ENCODE measurements at regions not wholly inside any gene's neighbourhood (a gene's known extent, or its start where the extent isn't known, plus 50 kb on each side); places are given as distances from the start of the nearest gene placed in this dataset.
A peak's percentile ranks its signal among the peaks of the same experiment; 100 is the strongest.
"Not testable (repeated sequence)": the region's sequence is repeated elsewhere in the genome, so short reads cannot be mapped to it uniquely, and the experiment has no call there.

DNA sequence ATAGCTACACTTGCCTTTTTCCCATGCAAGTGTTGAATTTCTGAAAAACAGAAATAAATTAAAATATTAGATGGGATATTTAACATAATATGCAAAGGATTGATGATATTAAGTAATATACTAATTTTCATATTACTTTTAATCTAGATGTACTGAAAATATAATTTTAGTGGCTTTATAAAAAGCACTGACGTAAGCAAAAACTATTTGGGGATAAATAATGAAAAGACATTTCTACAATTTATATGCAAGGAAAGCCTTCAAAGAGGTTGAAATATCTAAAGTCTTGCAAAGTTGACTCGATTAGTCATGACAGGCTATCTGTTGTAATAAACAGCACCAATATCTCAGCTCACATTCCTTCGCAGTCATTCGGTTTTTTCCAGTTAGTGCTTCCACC lies 94.9 kb upstream of the ABCB5 start:
- no peak for DNase-seq (ENCODE audit: low spot score)

GRCh38 chr7:20521243-20521642 lies 94.2 kb upstream of the ABCB5 start:
- no peak for DNase-seq (ENCODE audit: low spot score)

GRCh38 chr7:20529260-20529659 lies 86.2 kb upstream of the ABCB5 start:
- no peak for DNase-seq (ENCODE audit: low spot score)

DNA sequence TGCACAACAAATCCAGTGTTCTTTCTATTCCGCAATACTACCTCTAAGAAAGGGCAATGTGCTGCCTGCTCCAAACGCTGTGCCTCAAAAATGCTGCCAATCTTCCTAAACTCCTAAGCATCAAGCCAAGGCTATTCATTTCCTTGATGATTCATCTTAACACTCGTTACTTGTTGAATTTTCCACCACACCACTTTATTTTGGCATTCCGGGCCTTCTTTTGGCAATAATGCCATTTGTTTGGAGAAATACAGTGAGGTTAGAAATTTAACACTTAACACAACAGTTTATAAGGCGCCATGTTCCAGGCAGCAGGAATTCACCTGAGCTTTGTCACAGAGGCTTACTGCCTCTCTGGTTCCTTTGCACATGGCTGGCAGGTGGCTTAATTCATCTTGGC lies 82.6 kb upstream of the ABCB5 start:
- DNase-seq (ENCODE audit: low spot score) = no peak

DNA sequence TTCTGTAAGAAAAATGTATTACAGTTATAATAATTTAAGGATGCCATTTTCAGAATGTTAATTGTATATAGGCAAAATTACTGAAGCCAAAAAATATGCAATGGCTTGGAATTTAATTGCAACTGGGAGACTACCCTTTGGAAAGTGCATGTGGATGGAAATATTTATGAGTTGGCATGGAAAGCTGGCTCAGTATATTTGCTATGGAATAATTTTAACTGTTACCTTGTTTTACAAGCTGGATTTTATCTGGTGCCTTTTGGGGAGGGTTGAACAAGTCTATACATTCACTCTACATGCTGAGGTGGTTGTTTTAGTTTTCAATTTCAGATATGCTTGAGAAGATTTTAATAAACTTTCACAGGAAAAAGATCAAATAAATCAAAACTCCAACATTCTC lies 80.9 kb upstream of the ABCB5 start:
- no peak for DNase-seq (ENCODE audit: low spot score)

DNA sequence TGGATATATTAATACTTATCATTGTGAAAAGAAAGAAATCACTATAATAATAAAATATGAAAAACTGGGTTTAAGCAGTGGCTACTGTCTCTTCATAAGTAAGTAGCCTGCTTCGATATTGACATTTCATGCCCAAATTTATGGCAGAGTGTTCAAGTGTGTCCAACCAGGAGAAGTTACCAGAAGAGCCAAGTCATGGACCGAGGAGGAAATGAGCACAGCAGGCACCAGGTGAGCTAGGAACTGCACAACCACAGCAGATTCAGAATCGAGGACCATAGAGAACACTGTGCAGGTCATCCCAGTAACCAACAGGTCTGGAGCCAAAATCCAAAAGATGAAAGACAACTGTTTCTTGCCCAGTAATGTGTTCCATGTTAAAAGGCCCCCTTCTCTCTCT lies 79.9 kb upstream of the ABCB5 start:
- no peak for DNase-seq (ENCODE audit: low spot score)

DNA sequence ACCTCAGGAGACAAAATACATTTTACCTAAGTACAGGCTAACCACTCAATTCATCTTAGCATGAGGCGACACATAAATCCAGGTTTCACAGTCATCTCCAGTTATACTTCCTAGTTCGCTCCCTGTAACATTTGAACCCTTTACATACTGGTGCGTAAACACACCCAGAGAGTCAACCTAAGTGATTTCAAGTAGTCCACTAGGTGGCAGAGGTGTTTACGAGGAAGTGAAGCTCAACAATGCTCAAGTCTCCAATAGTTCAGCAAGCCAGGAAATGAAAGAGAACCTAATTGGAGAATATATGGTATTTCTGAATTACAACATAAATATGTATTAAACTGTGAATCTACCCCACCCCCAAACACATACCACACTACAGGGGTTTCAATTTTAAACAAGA lies 76.3 kb upstream of the ABCB5 start:
- no peak for DNase-seq (ENCODE audit: low spot score)

DNA sequence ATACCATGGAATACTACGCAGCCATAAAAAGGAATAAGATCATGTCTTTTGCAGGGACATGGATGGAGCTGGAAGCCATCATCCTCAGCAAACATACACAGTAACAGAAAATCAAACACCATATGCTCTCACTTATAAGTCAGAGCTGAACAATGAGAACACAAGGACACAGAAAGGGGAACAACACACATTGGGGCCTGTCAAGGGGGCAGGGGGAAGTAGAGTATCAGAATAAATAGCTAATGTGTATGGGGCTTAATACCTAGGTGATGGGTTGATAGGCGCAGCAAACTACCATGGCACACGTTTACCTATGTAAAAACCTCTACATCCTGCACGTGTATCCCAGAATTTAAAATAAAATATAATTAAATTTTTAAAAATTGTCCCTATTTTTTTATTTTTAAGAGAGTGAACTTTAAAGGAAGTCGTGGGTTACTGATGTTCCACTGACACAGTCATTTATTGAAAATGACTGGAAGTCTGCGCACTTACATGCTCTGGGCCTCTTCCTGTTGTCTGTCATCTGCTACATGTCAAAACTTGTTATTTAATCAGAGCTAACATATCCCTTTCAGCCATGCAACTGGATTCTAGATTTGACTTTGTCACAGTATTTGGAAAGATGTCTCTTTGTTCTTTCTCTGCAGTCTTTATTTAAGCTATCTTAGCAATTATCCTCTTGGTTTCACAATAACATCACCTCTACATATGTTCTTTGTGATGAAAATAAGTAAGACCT lies 73.7 kb upstream of the ABCB5 start:
- peak; percentile 4 for DNase-seq (ENCODE audit: low spot score)

GRCh38 chr7:20542594-20542993 lies 72.9 kb upstream of the ABCB5 start:
- no peak for DNase-seq (ENCODE audit: low spot score)

DNA sequence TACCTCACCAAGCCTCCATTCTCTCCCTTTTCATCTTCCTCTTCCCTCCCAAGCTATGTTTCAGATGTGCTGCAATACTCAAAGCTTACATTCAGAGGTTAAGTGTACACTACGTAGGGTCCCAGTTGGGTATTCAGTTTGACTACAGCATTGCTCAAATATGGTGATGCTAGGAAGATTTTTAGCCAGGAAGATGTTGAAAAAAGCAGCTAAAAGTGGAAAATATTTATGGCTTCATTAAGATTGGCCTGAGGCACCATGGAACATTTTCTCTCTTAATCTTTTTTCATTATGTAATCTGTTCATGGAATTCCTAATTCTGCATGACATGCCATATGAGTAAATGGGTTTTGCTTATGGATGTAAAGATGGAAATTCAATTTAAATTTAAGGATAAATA lies 72.0 kb upstream of the ABCB5 start:
- no peak for DNase-seq (ENCODE audit: low spot score)

GRCh38 chr7:20545016-20545415 lies 70.5 kb upstream of the ABCB5 start:
- DNase-seq (ENCODE audit: low spot score) = no peak

DNA sequence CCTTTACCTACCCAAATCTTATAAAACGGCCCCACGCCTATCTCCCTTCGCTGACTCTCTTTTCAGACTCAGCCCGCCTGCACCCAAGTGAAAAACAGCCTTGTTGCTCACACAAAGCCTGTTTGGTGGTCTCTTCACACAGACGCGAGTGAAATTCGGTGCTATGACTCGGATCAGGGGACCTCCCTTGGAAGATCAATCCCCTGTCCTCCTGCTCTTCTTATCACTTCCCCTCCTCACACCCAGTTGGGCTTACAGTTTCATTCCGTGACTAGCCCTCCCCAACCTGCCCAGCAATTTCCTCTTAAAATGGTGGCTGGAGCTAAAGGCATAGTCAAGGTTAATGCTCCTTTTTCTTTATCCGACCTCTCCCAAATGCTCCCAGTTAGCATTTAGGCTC lies 68.5 kb upstream of the ABCB5 start:
- DNase-seq (ENCODE audit: low spot score) = not testable (repeated sequence)

- DNase-seq (ENCODE audit: low spot score) = no peak
These were observed 61.4 kb upstream of the ABCB5 start for GRCh38 chr7:20554072-20554471.

DNA sequence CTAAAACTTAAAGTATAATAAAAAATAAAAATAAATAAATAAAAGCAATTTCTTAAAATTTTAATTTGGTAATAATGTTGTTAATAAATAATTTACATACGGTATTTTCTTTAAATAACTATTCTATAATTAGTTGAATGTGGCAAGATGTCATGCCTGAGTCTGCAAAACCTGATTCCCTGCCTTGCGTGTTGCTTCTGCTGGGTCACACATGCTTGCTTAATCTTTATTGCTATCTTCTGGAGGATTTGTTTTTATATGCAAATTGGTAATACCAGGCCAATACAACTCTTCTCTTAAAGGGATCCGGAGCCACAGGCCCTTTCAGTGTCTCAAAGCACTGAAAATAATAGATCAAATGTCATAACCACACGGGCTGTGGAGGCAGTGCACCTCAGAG lies 59.4 kb upstream of the ABCB5 start:
- no peak for DNase-seq (ENCODE audit: low spot score)

- no peak for DNase-seq (ENCODE audit: low spot score)
These were observed 58.4 kb upstream of the ABCB5 start for GRCh38 chr7:20557116-20557515.

GRCh38 chr7:20558963-20559716 lies 56.3 kb upstream of the ABCB5 start:
- no peak for DNase-seq (ENCODE audit: low spot score)

DNA sequence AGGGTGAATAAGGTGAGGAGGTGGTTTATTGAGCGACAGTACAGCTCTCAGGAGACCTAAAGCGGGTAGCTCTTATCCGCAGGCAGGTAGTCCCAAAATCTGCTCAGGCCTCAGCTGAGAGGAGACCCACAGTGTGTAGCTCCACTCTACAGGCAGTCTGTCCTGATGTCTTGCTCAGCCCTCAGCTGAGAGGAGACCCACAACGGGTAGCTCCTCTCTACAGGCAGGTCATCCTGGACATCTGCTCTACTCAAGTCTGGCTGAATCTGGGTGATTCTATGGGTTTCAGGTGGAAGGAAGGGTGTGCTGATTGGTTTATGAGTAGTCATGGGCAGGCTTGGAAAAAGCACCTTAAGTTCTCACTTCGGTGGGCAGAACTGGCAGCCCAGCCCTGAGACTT lies 55.6 kb upstream of the ABCB5 start:
- DNase-seq (ENCODE audit: low spot score) = no peak

GRCh38 chr7:20560325-20561180 lies 54.9 kb upstream of the ABCB5 start:
- DNase-seq (ENCODE audit: low spot score) = no peak

- no peak for DNase-seq (ENCODE audit: low spot score)
These were observed 54.0 kb upstream of the ABCB5 start for GRCh38 chr7:20561466-20561865.

GRCh38 chr7:20561908-20562307 lies 53.6 kb upstream of the ABCB5 start:
- DNase-seq (ENCODE audit: low spot score) = no peak

DNA sequence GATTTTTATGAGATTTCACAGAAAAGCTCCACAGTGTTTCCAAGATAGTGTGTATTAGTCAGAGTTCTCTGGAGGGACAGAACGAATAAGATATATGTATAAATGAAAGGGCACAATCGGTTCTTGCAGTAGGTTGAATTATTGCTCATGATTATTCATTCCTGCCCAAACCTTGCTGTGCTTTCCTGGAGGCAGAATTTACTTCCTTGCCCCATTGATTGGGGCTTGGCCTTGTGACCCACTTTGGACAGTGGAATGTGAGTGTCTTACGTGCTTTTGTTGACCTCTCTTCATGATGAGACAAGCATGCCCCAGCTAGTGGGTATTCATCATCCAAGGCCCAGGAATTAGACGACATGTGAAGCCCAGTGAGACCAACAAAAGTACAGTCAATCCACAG lies 53.0 kb upstream of the ABCB5 start:
- DNase-seq (ENCODE audit: low spot score) = no peak
